PC-3 (cell line): ENCODE measurements at regions not wholly inside any gene's neighbourhood (a gene's known extent, or its start where the extent isn't known, plus 50 kb on each side); places are given as distances from the start of the nearest gene placed in this dataset.
A peak's percentile ranks its signal among the peaks of the same experiment; 100 is the strongest.

Experiments
- ATAC-seq: fragments of 200-7000 bp; cut with Tn5 transposase; 2 replicates; pipeline ENCODE4 v1.9.1; 2020; ENCODE audit warnings: mild to moderate bottlenecking, moderate library complexity
- BruUV-seq: library from RNA; stranded (reverse); fragments of 400-500 nt; replicated peaks from 2 replicates; lab custom pipeline; 2021; lab: Mats Ljungman, UMichigan
- CTCF ChIA-PET: fragments of 300-600 bp; sonication (Branson Sonifier 250); formaldehyde crosslinking; loops from one replicate; lab custom pipeline; 2022; ENCODE audit warnings: antibody characterized with exemption; lab: Charles Lee
- POLR2A ChIA-PET: fragments of 300-600 bp; sonication (Branson Sonifier 250); formaldehyde crosslinking; loops from one replicate; lab custom pipeline; 2022; ENCODE audit warnings: antibody characterized with exemption; ENCODE audit not compliant: unreplicated experiment; lab: Charles Lee
- DNase-seq: peaks from one replicate; pipeline ENCODE4 v3.0.0-alpha.2; 2015
- H2AFZ ChIP-seq: fragments of 300-600 bp; sonication (generic); 2 replicates; pipeline ENCODE4 v1.6.0; 2016; ENCODE audit warnings: antibody characterized with exemption, low read length
- H3F3A ChIP-seq: fragments of 300-600 bp; sonication (generic); one replicate; pipeline ENCODE4 v1.6.0; 2017; ENCODE audit warnings: antibody characterized with exemption, low read length, control low read depth, mild to moderate bottlenecking; ENCODE audit not compliant: unreplicated experiment
- H3K27ac ChIP-seq: fragments of 300-600 bp; sonication (generic); 2 replicates; pipeline ENCODE4 v1.5.1; 2016; ENCODE audit warnings: mild to moderate bottlenecking, low read length
- H3K27me3 ChIP-seq: fragments of 300-600 bp; sonication (generic); 2 replicates; pipeline ENCODE4 v1.6.1; 2016; ENCODE audit warnings: low read length, mixed read lengths
- H3K36me3 ChIP-seq: fragments of 300-600 bp; sonication (generic); 2 replicates; pipeline ENCODE4 v1.6.1; 2016; ENCODE audit warnings: low read depth, mixed run types, low read length, mixed read lengths
- H3K4me1 ChIP-seq: fragments of 300-600 bp; sonication (generic); 2 replicates; pipeline ENCODE4 v1.5.1; 2016; ENCODE audit warnings: low read length; ENCODE audit not compliant: insufficient read depth
- H3K4me2 ChIP-seq: fragments of 300-600 bp; sonication (generic); 2 replicates; pipeline ENCODE4 v1.6.0; 2016; ENCODE audit warnings: low read length
- H3K4me3 ChIP-seq: fragments of 300-600 bp; sonication (generic); 2 replicates; pipeline ENCODE4 v1.5.1; 2016; ENCODE audit warnings: mild to moderate bottlenecking, low read length, mixed read lengths
- H3K79me2 ChIP-seq: fragments of 300-600 bp; sonication (generic); 2 replicates; pipeline ENCODE4 v1.6.1; 2017; ENCODE audit warnings: low read length, mixed read lengths
- H3K9ac ChIP-seq: fragments of 300-600 bp; sonication (generic); 2 replicates; pipeline ENCODE4 v1.6.0; 2016; ENCODE audit warnings: mild to moderate bottlenecking, low read length
- H3K9me2 ChIP-seq: fragments of 300-600 bp; sonication (generic); replicated peaks from 2 replicates; pipeline ENCODE4 v1.6.1; 2016; ENCODE audit warnings: mixed run types, low read length, mixed read lengths
- H3K9me3 ChIP-seq: fragments of 300-600 bp; sonication (generic); 2 replicates; pipeline ENCODE4 v1.6.1; 2016; ENCODE audit warnings: low read length, mixed read lengths
- H4K20me1 ChIP-seq: fragments of 300-600 bp; sonication (generic); 2 replicates; pipeline ENCODE4 v1.6.1; 2016; ENCODE audit warnings: low read length, mixed read lengths
- CTCF ChIP-seq: fragments of 300-600 bp; sonication (generic); conservative IDR thresholded peaks from 2 replicates; pipeline ENCODE4 v1.5.1; 2017; ENCODE audit warnings: antibody characterized with exemption, low read depth, mild to moderate bottlenecking, low read length
- EZH2 ChIP-seq: fragments of 300-600 bp; sonication (generic); IDR thresholded peaks from one replicate; pipeline ENCODE4 v1.6.1; 2017; ENCODE audit warnings: antibody characterized with exemption, mild to moderate bottlenecking, low read length; ENCODE audit not compliant: unreplicated experiment
- EZH2phosphoT487 ChIP-seq: fragments of 300-600 bp; sonication (generic); IDR thresholded peaks from 2 replicates; pipeline ENCODE4 v1.6.1; 2018; ENCODE audit warnings: mild to moderate bottlenecking, antibody characterized with exemption, low read length, borderline replicate concordance
- intact Hi-C: fragments of 100-400 bp; cut with micrococcal nuclease; formaldehyde crosslinking; loops from 2 replicates; pipeline ENCODE4 v1.9.0; 2023

DNA sequence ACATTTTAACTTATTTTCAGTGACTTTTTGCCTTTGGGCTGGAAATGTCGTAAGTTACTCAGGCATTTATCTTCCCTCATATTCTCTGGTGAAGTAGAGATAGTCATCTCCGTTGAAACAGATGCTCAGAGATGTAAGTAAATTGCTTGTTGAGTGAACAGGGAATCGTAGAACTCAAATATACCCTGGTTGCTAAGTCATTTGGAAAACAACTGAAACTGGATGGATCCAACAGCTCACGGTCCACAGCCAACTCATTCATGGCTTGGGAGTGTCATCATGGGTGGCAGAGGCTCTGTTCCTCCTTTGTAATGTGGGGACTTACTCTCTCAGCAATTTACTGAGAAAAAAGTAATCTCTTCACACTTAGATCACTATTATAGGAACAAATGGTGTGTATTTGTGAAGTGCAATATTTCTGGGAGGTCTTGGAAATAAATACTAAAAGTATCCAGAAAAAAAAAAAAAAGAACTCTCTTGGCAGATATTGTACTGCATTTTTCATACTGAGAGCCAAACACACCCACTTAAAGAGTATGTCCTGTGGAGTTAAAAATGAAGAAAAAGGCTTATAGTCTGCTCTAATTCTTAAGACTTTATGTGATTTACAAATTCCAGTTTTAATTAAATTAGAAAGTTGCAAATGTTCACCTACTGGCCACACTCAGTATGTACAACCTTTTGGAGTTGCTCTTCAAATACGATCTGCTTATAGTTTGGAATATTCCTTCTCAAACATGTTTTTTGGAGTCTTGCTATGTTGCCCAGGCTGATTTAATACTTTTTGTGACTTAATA, 107.4 kb downstream of the LEPR start:
- no peak for DNase-seq
- intact Hi-C loops: no loop called here
- no peak for ATAC-seq
- H3K9ac ChIP-seq: no peak overlapping the region
- CTCF ChIA-PET: no interaction called here
- no peaks in the 10 kb centered on the region for H3K9me2 ChIP-seq
- H3K4me3 ChIP-seq: no peak overlapping the region
- H3K27me3 ChIP-seq: peaks cover 87% of the 10 kb centered on the region
- H3K79me2 ChIP-seq: no peaks in the 10 kb centered on the region
- H3K4me2 ChIP-seq: no peak overlapping the region
- H3F3A ChIP-seq: no peaks in the 10 kb centered on the region
- POLR2A ChIA-PET: interaction anchor here (0.6 kb wide), 1 partner anchor 48 kb away, joined by 4 read pairs; no protein-coding TSS in a partner anchor
- H4K20me1 ChIP-seq: no peaks in the 10 kb centered on the region
- H2AFZ ChIP-seq: no peak overlapping the region
- BruUV-seq: no TSS peak
- no peaks in the 10 kb centered on the region for H3K9me3 ChIP-seq
- no peak for TF ChIP-seq EZH2
- peak; percentile 46 for TF ChIP-seq CTCF
- no peak for TF ChIP-seq EZH2phosphoT487
- no peak overlapping the region for H3K27ac ChIP-seq
- no peaks in the 10 kb centered on the region for H3K4me1 ChIP-seq
- H3K36me3 ChIP-seq: no peaks in the 10 kb centered on the region

DNA sequence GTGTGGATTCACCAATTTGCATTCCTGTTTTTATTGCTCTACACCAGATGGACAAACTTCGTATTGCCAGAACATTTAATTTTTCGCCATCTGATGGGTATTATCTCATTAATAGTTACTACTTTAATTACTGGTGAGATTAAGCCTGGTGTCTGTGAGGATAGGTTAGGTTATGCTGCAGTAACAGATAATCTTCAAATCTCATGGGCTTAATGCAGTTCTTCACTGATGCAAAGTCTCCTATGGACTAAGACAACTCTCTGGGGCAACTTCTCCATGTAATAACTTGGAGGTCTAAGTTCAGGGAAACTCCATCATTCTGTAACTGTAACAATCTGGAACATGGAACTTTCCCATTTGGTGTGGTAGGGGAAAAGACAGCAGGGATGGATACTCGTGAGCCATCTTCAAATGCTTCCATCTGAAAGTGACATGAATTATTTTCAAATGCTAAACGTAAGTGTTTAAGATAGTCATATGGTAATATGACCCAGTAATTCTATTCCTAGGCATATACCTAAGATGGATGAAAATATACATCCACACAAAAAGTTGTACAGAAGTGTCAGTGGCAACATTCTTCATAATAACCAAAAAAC, 111.6 kb downstream of the LEPR start:
- Histone ChIP-seq H3F3A (no peaks in the 10 kb centered on the region), H3K4me1 (no peaks in the 10 kb centered on the region), H3K79me2 (no peaks in the 10 kb centered on the region), H4K20me1 (no peaks in the 10 kb centered on the region), H3K36me3 (no peaks in the 10 kb centered on the region), H3K9me3 (no peaks in the 10 kb centered on the region), H3K27ac (no peak overlapping the region), H3K9me2 (no peaks in the 10 kb centered on the region), H3K27me3 (peaks cover 89% of the 10 kb centered on the region), H3K9ac (no peak overlapping the region), H2AFZ (no peak overlapping the region), H3K4me2 (no peak overlapping the region), H3K4me3 (no peak overlapping the region)
- ATAC-seq: no peak
- CTCF ChIA-PET: no interaction called here
- no peak for TF ChIP-seq EZH2phosphoT487
- TF ChIP-seq CTCF: no peak
- TF ChIP-seq EZH2: no peak
- POLR2A ChIA-PET: no interaction called here
- BruUV-seq: no TSS peak
- intact Hi-C loops: no loop called here
- no peak for DNase-seq

GRCh38 chr1:65535981-65536380, 115.5 kb downstream of the LEPR start:
- POLR2A ChIA-PET: no interaction called here
- no TSS peak for BruUV-seq
- DNase-seq (no peak), ATAC-seq (no peak)
- Histone ChIP-seq H3K36me3 (no peaks in the 10 kb centered on the region), H3K9ac (no peak overlapping the region), H3K79me2 (no peaks in the 10 kb centered on the region), H3K4me3 (no peak overlapping the region), H3K27ac (no peak overlapping the region), H3K9me3 (no peaks in the 10 kb centered on the region), H2AFZ (no peak overlapping the region), H3K4me1 (no peaks in the 10 kb centered on the region), H4K20me1 (no peaks in the 10 kb centered on the region), H3K27me3 (peaks cover 80% of the 10 kb centered on the region), H3K4me2 (no peak overlapping the region), H3F3A (no peaks in the 10 kb centered on the region), H3K9me2 (no peaks in the 10 kb centered on the region)
- intact Hi-C loops: no loop called here
- CTCF ChIA-PET: no interaction called here
- TF ChIP-seq CTCF: no peak
- TF ChIP-seq EZH2: no peak
- no peak for TF ChIP-seq EZH2phosphoT487
